ENCODE measurements at regions not wholly inside any gene's neighbourhood (a gene's known extent, or its start where the extent isn't known, plus 50 kb on each side); places are given as distances from the start of the nearest gene placed in this dataset.
"Not testable (repeated sequence)": the region's sequence is repeated elsewhere in the genome, so short reads cannot be mapped to it uniquely, and the experiment has no call there.

GRCh38 chrX:104513162-104513561 lies 52.8 kb upstream of the IL1RAPL2 start:
- no peak for DNase-seq

- no peak for DNase-seq
Observed at GRCh38 chrX:104510801-104511200, 55.2 kb upstream of the IL1RAPL2 start.

GRCh38 chrX:104502460-104502859 lies 63.5 kb upstream of the IL1RAPL2 start:
- no peak for DNase-seq

DNA sequence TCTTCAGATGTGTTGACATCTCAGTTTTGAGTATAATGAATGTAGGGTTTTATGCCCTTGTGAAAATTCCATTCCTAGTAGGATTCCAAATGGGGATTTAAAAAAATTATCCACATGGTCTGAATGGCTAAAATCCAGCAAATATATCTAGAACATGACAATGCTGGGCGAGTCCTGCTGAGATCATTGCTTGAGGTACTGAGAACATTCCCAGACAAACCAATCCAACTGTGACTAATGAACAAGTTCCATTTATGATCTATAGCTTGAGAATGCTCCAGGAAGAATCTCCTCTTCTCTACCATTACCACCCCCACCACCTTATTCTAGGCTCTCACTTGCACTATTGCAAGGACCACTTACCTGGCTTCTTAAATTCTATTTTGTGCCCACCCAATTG lies 77.2 kb upstream of the IL1RAPL2 start:
- no peak for DNase-seq

- no peak for DNase-seq
Observed at GRCh38 chrX:104486691-104487090, 79.3 kb upstream of the IL1RAPL2 start.

DNA sequence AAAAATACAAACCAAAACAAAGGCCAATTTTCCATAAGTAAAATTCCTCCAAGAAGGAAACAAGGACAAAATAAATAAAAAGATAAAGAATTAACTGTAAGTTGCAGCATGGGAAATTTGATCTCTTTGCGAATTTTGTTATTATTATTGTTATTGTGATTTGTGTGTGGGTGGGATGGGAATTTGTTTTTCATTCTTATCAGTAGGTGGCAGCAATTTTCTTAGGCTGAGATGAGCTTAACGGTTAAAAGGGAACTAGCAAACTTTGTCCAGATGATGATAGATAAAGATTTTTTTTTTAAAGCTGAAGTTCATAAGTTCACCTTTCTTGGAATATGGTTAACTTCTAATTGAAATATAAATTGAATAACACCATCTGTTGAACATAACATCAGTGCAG lies 83.2 kb upstream of the IL1RAPL2 start:
- DNase-seq: no peak

DNA sequence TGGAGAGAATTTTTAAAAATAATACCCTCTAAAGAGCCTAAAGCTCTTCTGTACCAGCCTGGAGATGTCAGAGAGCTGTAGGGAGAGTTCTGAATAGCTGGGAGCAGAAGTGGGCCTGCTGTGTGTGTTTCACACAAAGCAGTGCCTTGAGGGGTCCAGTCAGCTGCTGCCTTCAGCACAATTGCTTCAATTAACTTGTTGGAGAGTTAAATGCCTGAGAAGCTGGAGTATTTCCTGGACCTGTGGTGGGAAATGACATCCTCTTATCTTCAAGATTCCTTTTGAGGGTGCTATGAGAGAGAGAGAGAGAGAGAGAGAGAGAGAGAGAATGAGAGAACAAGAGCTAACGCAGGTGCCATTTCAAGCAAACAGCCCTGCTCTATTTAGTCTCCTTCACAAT lies 96.2 kb upstream of the IL1RAPL2 start:
- DNase-seq: no peak

DNA sequence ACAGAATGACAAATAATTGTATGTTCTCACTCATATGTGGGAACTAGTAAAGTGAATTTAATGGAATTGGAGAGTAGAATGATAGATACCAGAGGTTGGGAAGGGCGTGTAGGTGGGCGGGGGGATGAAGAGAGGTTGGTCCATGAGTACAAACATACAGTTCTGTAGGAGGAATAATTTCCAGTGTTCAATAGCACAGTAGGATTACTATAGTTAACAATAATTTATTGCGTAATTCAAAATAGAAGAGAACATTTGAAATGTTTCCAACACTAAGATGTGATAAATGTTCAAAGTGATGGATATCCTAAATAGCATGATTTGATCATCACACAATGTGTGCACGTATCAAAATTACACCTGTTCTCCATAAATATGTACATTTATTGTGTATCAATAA lies 106.2 kb upstream of the IL1RAPL2 start:
- DNase-seq: no peak

DNA sequence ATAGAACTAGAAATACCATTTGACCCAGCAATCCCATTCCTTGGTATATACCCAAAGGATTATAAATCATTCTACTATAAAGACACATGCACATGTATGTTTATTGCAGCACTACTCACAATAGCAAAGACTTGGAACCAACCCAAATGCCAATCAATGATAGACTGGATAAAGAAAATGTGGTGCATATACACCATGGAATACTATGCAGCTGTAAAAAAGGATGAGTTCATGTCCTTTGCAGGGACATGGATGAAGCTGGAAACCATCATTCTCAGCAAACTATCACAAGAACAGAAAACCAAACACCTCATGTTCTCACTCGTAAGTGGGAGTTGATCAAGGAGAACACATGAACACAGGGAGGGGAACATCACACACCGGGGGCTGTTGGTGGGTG lies 108.9 kb upstream of the IL1RAPL2 start:
- DNase-seq: not testable (repeated sequence)

- no peak for DNase-seq
Observed at GRCh38 chrX:104450316-104450715, 115.7 kb upstream of the IL1RAPL2 start.

GRCh38 chrX:104445591-104445990 lies 120.4 kb upstream of the IL1RAPL2 start:
- DNase-seq: no peak

DNA sequence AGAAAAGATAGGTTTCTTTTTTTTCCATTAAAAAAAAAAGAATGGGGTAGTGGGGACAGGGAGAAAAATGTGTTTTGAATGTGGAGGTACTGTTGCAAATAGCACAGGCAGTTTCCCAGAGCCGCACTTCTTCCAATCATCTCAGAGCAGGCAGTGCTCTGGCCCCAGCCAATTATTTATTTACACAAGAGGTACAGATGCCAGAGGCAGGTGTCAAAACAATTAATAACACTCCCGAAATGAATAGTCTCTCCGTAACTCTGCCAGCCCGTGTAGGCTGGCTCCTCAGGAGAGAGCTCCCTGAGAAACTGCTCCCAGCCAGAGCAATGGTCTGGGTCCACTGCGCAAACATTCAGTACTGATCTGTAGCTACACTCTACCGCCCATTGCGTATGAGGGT lies 130.8 kb upstream of the IL1RAPL2 start:
- DNase-seq: no peak

DNA sequence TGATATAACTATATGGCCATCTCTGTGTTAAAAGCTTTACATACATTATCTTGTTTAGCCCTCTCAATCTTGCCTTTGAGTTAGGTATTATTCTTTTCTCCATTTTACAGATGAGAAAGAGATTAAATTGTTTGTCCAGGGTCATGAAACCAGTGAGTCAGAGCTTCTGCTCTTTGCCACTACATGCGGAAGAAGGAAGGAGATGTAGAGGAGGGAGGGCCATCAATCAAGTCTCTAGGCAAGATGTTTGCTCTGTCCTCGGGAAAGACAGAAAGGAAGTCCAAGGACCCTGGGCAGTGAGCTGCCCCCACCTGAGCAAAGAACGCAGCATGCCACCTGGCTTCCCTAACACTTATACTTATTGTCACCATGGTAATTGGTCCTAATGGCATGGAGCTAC lies 133.7 kb upstream of the IL1RAPL2 start:
- no peak for DNase-seq

GRCh38 chrX:104430742-104431119 lies 135.3 kb upstream of the IL1RAPL2 start:
- no peak for DNase-seq

- DNase-seq: no peak
Observed at GRCh38 chrX:104430072-104430741, 135.8 kb upstream of the IL1RAPL2 start.

DNA sequence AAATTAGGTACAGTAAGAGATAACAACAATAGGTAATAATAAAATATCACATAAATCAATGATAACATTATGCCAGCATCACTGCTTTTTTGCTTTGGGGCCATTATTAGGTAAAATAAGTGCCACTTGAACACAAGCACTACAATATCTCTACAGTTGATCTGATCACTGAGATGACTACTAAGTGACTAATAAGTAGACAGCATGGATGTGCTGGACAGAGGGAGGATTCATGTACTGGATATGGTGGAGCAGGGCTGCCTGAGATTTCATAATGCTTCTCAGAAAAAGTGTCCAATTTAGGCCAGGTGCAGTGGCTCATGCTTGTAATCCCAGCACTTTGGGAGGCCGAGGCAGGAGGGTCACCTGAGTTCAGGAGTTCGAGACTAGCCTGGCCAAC lies 137.8 kb upstream of the IL1RAPL2 start:
- no peak for DNase-seq

GRCh38 chrX:104427693-104428092 lies 138.3 kb upstream of the IL1RAPL2 start:
- DNase-seq: no peak

- DNase-seq: no peak
Observed at GRCh38 chrX:104427073-104427472, 138.9 kb upstream of the IL1RAPL2 start.

DNA sequence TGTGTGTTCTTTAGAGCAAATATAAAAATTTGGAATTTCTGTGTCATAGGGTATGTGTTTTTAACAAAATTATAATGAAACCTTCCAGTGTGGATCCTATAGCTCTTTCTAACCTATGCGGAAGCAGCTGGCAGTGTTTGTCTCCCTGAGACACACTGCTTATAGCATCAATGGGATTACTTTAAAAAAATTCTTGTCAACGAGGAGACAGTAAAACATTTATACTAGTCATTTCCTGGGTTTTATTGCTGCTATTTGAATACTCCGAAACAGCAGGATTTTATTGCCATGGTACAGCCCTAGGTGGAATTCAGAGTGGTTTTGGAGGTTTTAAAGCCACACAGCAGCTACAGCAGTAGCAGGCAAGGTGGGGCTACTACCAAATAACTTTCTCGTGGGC lies 145.1 kb upstream of the IL1RAPL2 start:
- no peak for DNase-seq

DNA sequence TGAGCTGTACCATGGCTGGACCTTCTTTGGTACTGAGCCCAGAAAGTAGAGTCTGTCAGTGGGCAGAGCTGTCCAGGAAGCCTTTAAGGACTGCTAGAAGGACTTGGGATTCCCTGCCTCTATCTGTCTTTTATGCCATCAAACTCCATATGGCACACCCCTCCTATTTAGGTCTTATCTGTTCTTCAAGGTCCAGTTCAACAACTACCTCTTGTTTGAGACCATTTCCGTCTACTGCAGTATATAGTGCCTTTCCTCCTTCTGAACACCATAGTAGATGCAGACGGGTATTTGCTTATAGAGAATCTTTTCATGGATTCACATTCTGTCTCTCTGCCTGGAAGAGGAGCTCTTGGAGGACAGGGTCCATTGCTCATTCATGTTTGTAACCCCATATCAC lies 146.1 kb upstream of the IL1RAPL2 start:
- DNase-seq: no peak

DNA sequence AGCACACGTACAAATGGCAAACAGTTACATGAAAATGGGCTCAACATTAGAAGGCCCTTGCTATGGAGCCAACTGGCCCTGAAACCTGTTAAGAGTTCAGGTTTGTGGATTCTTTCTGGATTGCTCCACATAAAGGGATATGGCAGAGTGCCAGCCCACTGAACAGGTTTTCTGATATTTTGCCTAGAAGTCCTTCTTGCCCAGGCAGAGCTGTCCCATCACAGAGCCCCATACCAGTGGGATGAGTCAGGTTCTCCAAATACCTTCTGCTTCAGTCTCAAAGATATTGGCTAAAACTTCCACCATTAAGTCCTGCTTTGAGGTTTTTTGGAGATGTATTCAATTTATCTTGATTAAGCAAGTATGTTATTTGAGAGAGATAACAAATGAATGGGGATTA lies 146.8 kb upstream of the IL1RAPL2 start:
- no peak for DNase-seq

DNA sequence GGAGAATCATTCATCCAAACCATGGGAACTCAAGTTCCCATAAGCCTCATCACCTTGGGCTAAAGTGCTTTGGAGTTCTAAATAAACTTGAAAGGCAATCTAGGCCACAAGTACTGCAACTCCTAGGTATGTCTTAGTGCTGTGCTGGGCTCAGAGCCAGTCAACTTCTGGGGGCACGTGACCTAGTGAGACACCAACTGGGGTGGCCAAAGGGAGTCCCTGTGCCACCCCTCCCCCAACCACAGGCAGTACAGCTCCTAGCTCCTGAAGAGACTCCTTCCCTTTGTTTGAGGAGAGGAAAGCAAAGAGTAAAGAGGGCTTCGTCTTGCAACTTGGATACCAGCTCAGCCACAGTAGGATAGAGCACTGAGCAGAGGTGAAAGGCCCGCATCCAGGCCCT lies 154.2 kb upstream of the IL1RAPL2 start:
- no peak for DNase-seq

GRCh38 chrX:104400387-104400786 lies 145.7 kb upstream of the ESX1 start:
- DNase-seq: no peak

- no peak for DNase-seq
Observed at GRCh38 chrX:104392350-104392749, 137.6 kb upstream of the ESX1 start.

GRCh38 chrX:104391906-104392305 lies 137.2 kb upstream of the ESX1 start:
- no peak for DNase-seq
